K562 (cell line): ENCODE measurements at regions not wholly inside any gene's neighbourhood (a gene's known extent, or its start where the extent isn't known, plus 50 kb on each side); places are given as distances from the start of the nearest gene placed in this dataset.

Source experiments
- ATAC-seq: fragments of 200-7000 bp; cut with Tn5 transposase; 3 replicates; pipeline ENCODE4 v1.9.1; 2020; ENCODE audit warnings: moderate library complexity
- BruUV-seq: library from RNA; stranded (reverse); fragments of 400-500 nt; replicated peaks from 2 replicates; lab custom pipeline; 2021; lab: Mats Ljungman, UMichigan
- CTCF ChIA-PET: fragments of 300-600 bp; formaldehyde crosslinking; extraction: SDS; loops from one replicate; lab custom pipeline; 2021; ENCODE audit warnings: low intra/inter-chr PET ratio; lab: Yijun Ruan, JAX
- POLR2A ChIA-PET: fragments of 300-600, 350-650 bp; sonication (Branson Sonifier 250); formaldehyde crosslinking; extraction: SDS; loops from one replicate; lab custom pipeline; 2021; ENCODE audit warnings: antibody characterized with exemption, inconsistent platforms; lab: Yijun Ruan, JAX
- DNase-seq, 4 experiments: peaks; one replicate each; pipeline versions ENCODE4 v3.0.0 to v3.0.0-alpha.2; 2011 to 2018; ENCODE audit warnings: low spot score in 3 of 4, mixed read lengths in 3 of 4; ENCODE audit errors: extremely low read depth in 1 of 4
- FAIRE-seq: peaks from 2 replicates; lab custom pipeline; 2011; peaks lifted over from hg19 to GRCh38; lab: Jason Lieb, UNC
- H2AFZ ChIP-seq: 2 replicates; pipeline ENCODE4 v1.6.0; 2011; ENCODE audit warnings: low read depth, low read length, control low read depth, inconsistent platforms
- H3K27ac ChIP-seq: fragments of 200-600 bp; 3 replicates; pipeline ENCODE4 v1.8.0; 2011; ENCODE audit warnings: low read depth, mild to moderate bottlenecking, control low read depth, inconsistent platforms, low read length, moderate library complexity, mixed read lengths; ENCODE audit errors: extremely low read depth
- H3K27me3 ChIP-seq, 2 experiments: fragments of 300-600 bp in 1 of 2; 2 replicates in 1 of 2; 3 replicates in 1 of 2; pipeline versions ENCODE4 v1.6.0 to v1.8.0; 2011; ENCODE audit warnings: inconsistent platforms in 2 of 2, low read length in 2 of 2, mild to moderate bottlenecking in 1 of 2, mixed read lengths in 1 of 2, moderate library complexity in 1 of 2; ENCODE audit not compliant: control insufficient read depth in 2 of 2, insufficient read depth in 2 of 2
- H3K36me3 ChIP-seq: fragments of 300-600 bp; 3 replicates; pipeline ENCODE4 v1.8.0; 2011; ENCODE audit warnings: mild to moderate bottlenecking, low read length, inconsistent platforms; ENCODE audit not compliant: control insufficient read depth, insufficient read depth
- H3K4me1 ChIP-seq, 2 experiments: fragments of 200-600 bp in 1 of 2; replicated peaks in 1 of 2; 2 replicates in 1 of 2; 3 replicates in 1 of 2; pipeline versions ENCODE4 v1.5.1 to v1.8.0; 2011; ENCODE audit warnings: inconsistent platforms in 2 of 2, low read length in 2 of 2, mild to moderate bottlenecking in 1 of 2, mixed read lengths in 1 of 2, moderate library complexity in 1 of 2; ENCODE audit not compliant: control insufficient read depth in 2 of 2, insufficient read depth in 2 of 2
- H3K4me2 ChIP-seq: 2 replicates; pipeline ENCODE4 v1.6.1; 2011; ENCODE audit warnings: low read length, control low read depth, inconsistent platforms, mixed read lengths; ENCODE audit not compliant: insufficient read depth
- H3K4me3 ChIP-seq: fragments of 200-600 bp; sonication (generic), shearing (Covaris generic); 2 replicates; pipeline ENCODE4 v1.5.1; 2016; ENCODE audit warnings: control low read depth, inconsistent platforms
- H3K79me2 ChIP-seq: fragments of 200-600 bp; 3 replicates; pipeline ENCODE4 v1.8.0; 2011; ENCODE audit warnings: low read length, inconsistent platforms; ENCODE audit not compliant: control insufficient read depth, insufficient read depth
- H3K9ac ChIP-seq, 2 experiments: 2 replicates each; pipeline versions ENCODE4 v1.6.0 to v1.6.1; 2011; ENCODE audit warnings: low read depth in 2 of 2, low read length in 2 of 2, control low read depth in 1 of 2, inconsistent platforms in 1 of 2, mild to moderate bottlenecking in 1 of 2, mixed read lengths in 1 of 2; ENCODE audit not compliant: insufficient read depth in 1 of 2
- H3K9me1 ChIP-seq: one replicate; pipeline ENCODE4 v1.6.0; 2011; ENCODE audit warnings: inconsistent platforms, mild to moderate bottlenecking, low read length, moderate library complexity; ENCODE audit not compliant: control insufficient read depth, insufficient read depth
- H3K9me3 ChIP-seq: replicated peaks from 2 replicates; pipeline ENCODE4 v1.5.1; 2011; ENCODE audit warnings: low read depth, low read length, inconsistent platforms; ENCODE audit not compliant: control insufficient read depth, insufficient read depth
- H4K20me1 ChIP-seq: replicated peaks from 2 replicates; pipeline ENCODE4 v1.6.1; 2011; ENCODE audit warnings: low read length, inconsistent platforms, mixed read lengths; ENCODE audit not compliant: control insufficient read depth, insufficient read depth
- ETV5 ChIP-seq: sonication (generic); formaldehyde crosslinking; IDR thresholded peaks from 2 replicates; pipeline ENCODE4 v1.4.0; 2020; ENCODE audit warnings: low read depth, mild to moderate bottlenecking, missing genetic modification reagents
- NR0B1 ChIP-seq: fragments of 450-650 bp; IDR thresholded peaks from one replicate; pipeline ENCODE4 v1.6.1; 2018; ENCODE audit warnings: mild to moderate bottlenecking, moderate library complexity; ENCODE audit not compliant: partially characterized antibody
- TSC22D4 ChIP-seq: fragments of 450-650 bp; IDR thresholded peaks from 2 replicates; pipeline ENCODE4 v1.6.1; 2016; ENCODE audit warnings: missing genetic modification characterization, missing biosample characterization, control low read depth
- WGBS: fragments of 100-300 bp; shearing (Covaris generic); methylation state at CpG from one replicate; pipeline ENCODE4 v1.1.6; 2016; ENCODE audit warnings: low coverage, mixed read lengths; ENCODE audit not compliant: insufficient coverage; ENCODE audit errors: missing lambda C conversion rate; 5-methylcytosine and 5-hydroxymethylcytosine counted together
- in situ Hi-C: fragments of 300-500 bp; cut with MboI; formaldehyde crosslinking; loops from 4 replicates; pipeline ENCODE4 v1.15.0; 2018; ENCODE audit warnings: inconsistent platforms, mixed read lengths
- intact Hi-C: fragments of 100-400 bp; cut with micrococcal nuclease; formaldehyde crosslinking; loops from 2 replicates; pipeline ENCODE4 v1.14.2; 2022
- TF ChIP-seq, protein P1 (sequence below): fragments of 450-650 bp; IDR thresholded peaks from 2 replicates; pipeline ENCODE4 v1.6.1; 2014; ENCODE audit warnings: low read depth, mild to moderate bottlenecking, moderate library complexity, borderline replicate concordance
- TF ChIP-seq, protein P2 (sequence below): sonication (generic); formaldehyde crosslinking; IDR thresholded peaks from 2 replicates; pipeline ENCODE4 v1.8.0; 2022; ENCODE audit warnings: mild to moderate bottlenecking, missing genetic modification reagents
- TF ChIP-seq, protein P3 (sequence below): sonication (generic); formaldehyde crosslinking; IDR thresholded peaks from 2 replicates; pipeline ENCODE4 v1.8.0; 2022; ENCODE audit warnings: mild to moderate bottlenecking, missing genetic modification reagents

- CTCF ChIA-PET = no interaction called here
- intact Hi-C loops = no loop called here
These were observed 813.2 kb downstream of the PLA2G4A start for GRCh38 chr1:187641907-187642306.

More at GRCh38 chr1:187641907-187642306, 813.2 kb downstream of the PLA2G4A start:
- TF ChIP-seq, protein P1, sequence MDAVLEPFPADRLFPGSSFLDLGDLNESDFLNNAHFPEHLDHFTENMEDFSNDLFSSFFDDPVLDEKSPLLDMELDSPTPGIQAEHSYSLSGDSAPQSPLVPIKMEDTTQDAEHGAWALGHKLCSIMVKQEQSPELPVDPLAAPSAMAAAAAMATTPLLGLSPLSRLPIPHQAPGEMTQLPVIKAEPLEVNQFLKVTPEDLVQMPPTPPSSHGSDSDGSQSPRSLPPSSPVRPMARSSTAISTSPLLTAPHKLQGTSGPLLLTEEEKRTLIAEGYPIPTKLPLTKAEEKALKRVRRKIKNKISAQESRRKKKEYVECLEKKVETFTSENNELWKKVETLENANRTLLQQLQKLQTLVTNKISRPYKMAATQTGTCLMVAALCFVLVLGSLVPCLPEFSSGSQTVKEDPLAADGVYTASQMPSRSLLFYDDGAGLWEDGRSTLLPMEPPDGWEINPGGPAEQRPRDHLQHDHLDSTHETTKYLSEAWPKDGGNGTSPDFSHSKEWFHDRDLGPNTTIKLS = no peak
- TF ChIP-seq, protein P2, sequence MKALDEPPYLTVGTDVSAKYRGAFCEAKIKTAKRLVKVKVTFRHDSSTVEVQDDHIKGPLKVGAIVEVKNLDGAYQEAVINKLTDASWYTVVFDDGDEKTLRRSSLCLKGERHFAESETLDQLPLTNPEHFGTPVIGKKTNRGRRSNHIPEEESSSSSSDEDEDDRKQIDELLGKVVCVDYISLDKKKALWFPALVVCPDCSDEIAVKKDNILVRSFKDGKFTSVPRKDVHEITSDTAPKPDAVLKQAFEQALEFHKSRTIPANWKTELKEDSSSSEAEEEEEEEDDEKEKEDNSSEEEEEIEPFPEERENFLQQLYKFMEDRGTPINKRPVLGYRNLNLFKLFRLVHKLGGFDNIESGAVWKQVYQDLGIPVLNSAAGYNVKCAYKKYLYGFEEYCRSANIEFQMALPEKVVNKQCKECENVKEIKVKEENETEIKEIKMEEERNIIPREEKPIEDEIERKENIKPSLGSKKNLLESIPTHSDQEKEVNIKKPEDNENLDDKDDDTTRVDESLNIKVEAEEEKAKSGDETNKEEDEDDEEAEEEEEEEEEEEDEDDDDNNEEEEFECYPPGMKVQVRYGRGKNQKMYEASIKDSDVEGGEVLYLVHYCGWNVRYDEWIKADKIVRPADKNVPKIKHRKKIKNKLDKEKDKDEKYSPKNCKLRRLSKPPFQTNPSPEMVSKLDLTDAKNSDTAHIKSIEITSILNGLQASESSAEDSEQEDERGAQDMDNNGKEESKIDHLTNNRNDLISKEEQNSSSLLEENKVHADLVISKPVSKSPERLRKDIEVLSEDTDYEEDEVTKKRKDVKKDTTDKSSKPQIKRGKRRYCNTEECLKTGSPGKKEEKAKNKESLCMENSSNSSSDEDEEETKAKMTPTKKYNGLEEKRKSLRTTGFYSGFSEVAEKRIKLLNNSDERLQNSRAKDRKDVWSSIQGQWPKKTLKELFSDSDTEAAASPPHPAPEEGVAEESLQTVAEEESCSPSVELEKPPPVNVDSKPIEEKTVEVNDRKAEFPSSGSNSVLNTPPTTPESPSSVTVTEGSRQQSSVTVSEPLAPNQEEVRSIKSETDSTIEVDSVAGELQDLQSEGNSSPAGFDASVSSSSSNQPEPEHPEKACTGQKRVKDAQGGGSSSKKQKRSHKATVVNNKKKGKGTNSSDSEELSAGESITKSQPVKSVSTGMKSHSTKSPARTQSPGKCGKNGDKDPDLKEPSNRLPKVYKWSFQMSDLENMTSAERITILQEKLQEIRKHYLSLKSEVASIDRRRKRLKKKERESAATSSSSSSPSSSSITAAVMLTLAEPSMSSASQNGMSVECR (CRISPR knock-in tag) = no peak
- TF ChIP-seq ETV5 (CRISPR knock-in tag) = no peak
- TF ChIP-seq, protein P3, sequence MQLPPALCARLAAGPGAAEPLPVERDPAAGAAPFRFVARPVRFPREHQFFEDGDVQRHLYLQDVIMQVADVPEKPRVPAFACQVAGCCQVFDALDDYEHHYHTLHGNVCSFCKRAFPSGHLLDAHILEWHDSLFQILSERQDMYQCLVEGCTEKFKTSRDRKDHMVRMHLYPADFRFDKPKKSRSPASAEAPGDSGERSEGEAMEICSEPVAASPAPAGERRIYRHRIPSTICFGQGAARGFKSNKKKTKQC (CRISPR knock-in tag) = no peak
- TF ChIP-seq NR0B1 = no peak
- no peak for TF ChIP-seq TSC22D4 (tag)
- H3K27ac ChIP-seq = no peak overlapping the region
- ATAC-seq (no peak), FAIRE-seq (no peak), DNase-seq (no peak)
- H4K20me1 ChIP-seq = no peaks in the 10 kb centered on the region
- no peak overlapping the region for H3K9ac ChIP-seq
- 0% methylated on average over 2 of the region's 2 CpGs for WGBS
- in situ Hi-C loops = no loop called here
- no peak overlapping the region for H2AFZ ChIP-seq
- no peaks in the 10 kb centered on the region for H3K27me3 ChIP-seq
- H3K79me2 ChIP-seq = no peaks in the 10 kb centered on the region
- no TSS peak for BruUV-seq
- no peaks in the 10 kb centered on the region for H3K4me1 ChIP-seq
- H3K9me3 ChIP-seq = no peaks in the 10 kb centered on the region; the same call in 1 of the 2 replicates
- H3K36me3 ChIP-seq = no peaks in the 10 kb centered on the region
- POLR2A ChIA-PET = interaction anchor here (0.8 kb wide), 1 partner anchor 568 kb away, joined by 3 read pairs; no protein-coding TSS in a partner anchor
- H3K9me1 ChIP-seq = no peaks in the 10 kb centered on the region
- no peak overlapping the region for H3K4me2 ChIP-seq
- H3K4me3 ChIP-seq = no peak overlapping the region
